SK-N-SH (cell line): ENCODE measurements at regions not wholly inside any gene's neighbourhood (a gene's known extent, or its start where the extent isn't known, plus 50 kb on each side); places are given as distances from the start of the nearest gene placed in this dataset.

Experiments used
- CTCF ChIA-PET: fragments of 300-600, 350-600 bp; formaldehyde crosslinking; extraction: SDS; loops from one replicate; lab custom pipeline; 2021; lab: Yijun Ruan, JAX
- POLR2A ChIA-PET: fragments of 350-600 bp; sonication (Branson Sonifier 250); formaldehyde crosslinking; extraction: SDS; loops from one replicate; lab custom pipeline; 2020; ENCODE audit warnings: antibody characterized with exemption, inconsistent platforms; lab: Yijun Ruan, JAX
- DNase-seq: peaks from one replicate; pipeline ENCODE4 v3.0.0; 2012
- H2AFZ ChIP-seq: fragments of 200-600 bp; sonication (generic); 2 replicates; pipeline ENCODE4 v1.8.1; 2016; ENCODE audit warnings: antibody characterized with exemption, mild to moderate bottlenecking, low read depth
- H3F3A ChIP-seq: fragments of 200-600 bp; sonication (generic); replicated peaks from 2 replicates; pipeline ENCODE3; 2016; ENCODE audit warnings: antibody characterized with exemption, mild to moderate bottlenecking; ENCODE audit not compliant: insufficient read depth
- H3K27ac ChIP-seq, 2 experiments: fragments of 200-500 bp in 1 of 2; fragments of 200-600 bp in 1 of 2; sonication (Bioruptor generic) in 1 of 2; sonication (generic), shearing (Covaris generic) in 1 of 2; 2 replicates each; pipeline versions ENCODE4 v1.5.1 to v1.6.1; 2014 to 2016; ENCODE audit warnings: low read depth in 2 of 2, inconsistent platforms in 1 of 2, low read length in 1 of 2, mild to moderate bottlenecking in 1 of 2, mixed read lengths in 1 of 2
- H3K27me3 ChIP-seq: fragments of 200-600 bp; sonication (generic), shearing (Covaris generic); 2 replicates; pipeline ENCODE4 v1.6.1; 2016; ENCODE audit warnings: mixed run types; ENCODE audit not compliant: insufficient read depth
- H3K36me3 ChIP-seq, 2 experiments: fragments of 200-500 bp in 1 of 2; fragments of 200-600 bp in 1 of 2; sonication (Bioruptor generic) in 1 of 2; sonication (generic) in 1 of 2; replicated peaks in 1 of 2; 2 replicates each; pipeline versions ENCODE3 to v1.5.1; 2014 to 2016; ENCODE audit warnings: low read length in 1 of 2, mild to moderate bottlenecking in 1 of 2; ENCODE audit not compliant: insufficient read depth in 2 of 2, control insufficient read depth in 1 of 2
- H3K4me1 ChIP-seq, 2 experiments: fragments of 200-500 bp in 1 of 2; fragments of 200-600 bp in 1 of 2; sonication (Bioruptor generic) in 1 of 2; sonication (generic), shearing (Covaris generic) in 1 of 2; 2 replicates each; pipeline versions ENCODE4 v1.5.1 to v1.6.1; 2014 to 2016; ENCODE audit warnings: low read depth in 1 of 2, low read length in 1 of 2, mixed run types in 1 of 2; ENCODE audit not compliant: insufficient read depth in 2 of 2, control insufficient read depth in 1 of 2
- H3K4me2 ChIP-seq: fragments of 200-600 bp; sonication (generic), shearing (Covaris generic); 2 replicates; pipeline ENCODE4 v1.6.1; 2017; ENCODE audit warnings: mixed run types
- H3K4me3 ChIP-seq, 2 experiments: fragments of 200-500 bp in 1 of 2; fragments of 200-600 bp in 1 of 2; sonication (Bioruptor generic) in 1 of 2; sonication (generic), shearing (Covaris generic) in 1 of 2; 2 replicates each; pipeline versions ENCODE4 v1.5.1 to v1.8.1; 2014 to 2016; ENCODE audit warnings: low read depth in 2 of 2, inconsistent platforms in 1 of 2, low read length in 1 of 2, mild to moderate bottlenecking in 1 of 2, mixed read lengths in 1 of 2, moderate library complexity in 1 of 2
- H3K79me2 ChIP-seq: fragments of 200-600 bp; sonication (generic); 2 replicates; pipeline ENCODE4 v1.8.1; 2017; ENCODE audit warnings: mild to moderate bottlenecking; ENCODE audit not compliant: insufficient read depth
- H3K9ac ChIP-seq: fragments of 200-600 bp; sonication (generic); 2 replicates; pipeline ENCODE4 v1.6.1; 2017; ENCODE audit warnings: mixed run types
- H3K9me2 ChIP-seq: fragments of 200-600 bp; sonication (generic); 2 replicates; pipeline ENCODE4 v1.6.1; 2017; ENCODE audit warnings: mixed run types
- H3K9me3 ChIP-seq: fragments of 200-600 bp; sonication (generic); 2 replicates; pipeline ENCODE4 v1.6.1; 2017; ENCODE audit warnings: mixed run types, mild to moderate bottlenecking, moderate library complexity
- H4K20me1 ChIP-seq: fragments of 200-600 bp; sonication (generic); 2 replicates; pipeline ENCODE4 v1.6.1; 2017; ENCODE audit warnings: mild to moderate bottlenecking, mixed run types; ENCODE audit not compliant: insufficient read depth
- CTCF ChIP-seq: fragments of 200-600 bp; sonication (generic); IDR thresholded peaks from 2 replicates; pipeline ENCODE4 v1.6.1; 2017; ENCODE audit warnings: antibody characterized with exemption, mild to moderate bottlenecking, moderate library complexity
- EZH2phosphoT487 ChIP-seq: fragments of 200-600 bp; sonication (generic); IDR thresholded peaks from 2 replicates; pipeline ENCODE4 v1.6.1; 2017; ENCODE audit warnings: low read depth, mixed run types, mild to moderate bottlenecking, antibody characterized with exemption, moderate library complexity, borderline replicate concordance
- FOXJ3 ChIP-seq: sonication (generic); formaldehyde crosslinking; IDR thresholded peaks from 2 replicates; pipeline ENCODE4 v1.5.1; 2020; ENCODE audit warnings: mild to moderate bottlenecking, missing genetic modification reagents
- FOXM1 ChIP-seq: IDR thresholded peaks from 2 replicates; pipeline ENCODE4 v1.4.0; 2012; ENCODE audit warnings: low read depth, mild to moderate bottlenecking
- GABPA ChIP-seq: IDR thresholded peaks from 2 replicates; pipeline ENCODE4 v1.4.0; 2012; ENCODE audit warnings: low read depth, mild to moderate bottlenecking
- IRF3 ChIP-seq: fragments of 150-350 bp; IDR thresholded peaks from 2 replicates; pipeline ENCODE4 v1.6.1; 2016; ENCODE audit warnings: mild to moderate bottlenecking, low read depth, low read length
- JUND ChIP-seq: IDR thresholded peaks from 2 replicates; pipeline ENCODE4 v1.4.0; 2012
- MEF2A ChIP-seq: IDR thresholded peaks from 2 replicates; pipeline ENCODE4 v1.4.0; 2012; ENCODE audit warnings: low read depth, borderline replicate concordance
- PBX3 ChIP-seq: IDR thresholded peaks from 2 replicates; pipeline ENCODE4; 2012
- POLR2AphosphoS5 ChIP-seq: IDR thresholded peaks from 2 replicates; pipeline ENCODE4 v1.6.1; 2012; ENCODE audit warnings: low read depth, low read length
- RAD21 ChIP-seq: IDR thresholded peaks from 2 replicates; pipeline ENCODE4 v1.6.1; 2012; ENCODE audit warnings: mild to moderate bottlenecking, low read length
- RCOR1 ChIP-seq: fragments of 150-350 bp; IDR thresholded peaks from 2 replicates; pipeline ENCODE4 v1.6.1; 2017; ENCODE audit warnings: antibody characterized with exemption, low read length
- REST ChIP-seq: IDR thresholded peaks from 2 replicates; pipeline ENCODE4 v1.6.1; 2012; ENCODE audit warnings: mild to moderate bottlenecking, low read depth, low read length, moderate library complexity
- RFX5 ChIP-seq: IDR thresholded peaks from 2 replicates; pipeline ENCODE4 v1.6.1; 2012; ENCODE audit warnings: mild to moderate bottlenecking, improper control_type of control experiment, low read length
- SMC3 ChIP-seq: IDR thresholded peaks from 2 replicates; pipeline ENCODE4 v1.6.1; 2012; ENCODE audit warnings: low read depth, low read length, improper control_type of control experiment
- TAF1 ChIP-seq: IDR thresholded peaks from 2 replicates; pipeline ENCODE4 v1.6.1; 2012; ENCODE audit warnings: low read depth, mild to moderate bottlenecking, low read length, moderate library complexity, borderline replicate concordance
- YY1 ChIP-seq: IDR thresholded peaks from 2 replicates; pipeline ENCODE4 v1.4.0; 2012; ENCODE audit warnings: low read depth, mild to moderate bottlenecking
- WGBS: methylation state at CpG from one replicate; pipeline ENCODE4 v1.1.6; 2017; ENCODE audit warnings: low lambda C conversion rate; 5-methylcytosine and 5-hydroxymethylcytosine counted together

GRCh38 chr3:18758047-18758704 lies 333.0 kb upstream of the SATB1 start:
- CTCF ChIA-PET = interaction anchor here (0.5 to 2.7 kb wide), 24 partner anchors 9 to 1335 kb away, joined by 3 to 26 read pairs (median 4); no protein-coding TSS in a partner anchor
- H3K27ac ChIP-seq = no peak overlapping the region
- H3K9me3 ChIP-seq = no peaks in the 10 kb centered on the region
- no peak overlapping the region for H3K4me2 ChIP-seq
- H4K20me1 ChIP-seq = no peaks in the 10 kb centered on the region
- H3K9ac ChIP-seq = no peak overlapping the region
- peak; percentile 27 for DNase-seq
- TF ChIP-seq GABPA (no peak), RAD21 (peak; percentile 86), JUND (no peak), REST (no peak), RCOR1 (no peak), PBX3 (no peak), POLR2AphosphoS5 (no peak), YY1 (no peak), TAF1 (no peak), RFX5 (no peak), IRF3 (no peak), SMC3 (peak; percentile 62), CTCF (peak; percentile 65), EZH2phosphoT487 (no peak), MEF2A (no peak), FOXJ3 (CRISPR knock-in tag) (no peak), FOXM1 (no peak)
- TF ChIP-seq, all 33 proteins: peak for 3
- Histone ChIP-seq H3F3A (no peaks in the 10 kb centered on the region), H3K27me3 (no peaks in the 10 kb centered on the region), H3K36me3 (no peaks in the 10 kb centered on the region), H3K4me3 (no peak overlapping the region; a peak in 1 of 4 replicates), H3K79me2 (no peaks in the 10 kb centered on the region), H2AFZ (no peak overlapping the region), H3K4me1 (no peaks in the 10 kb centered on the region; a peak in 1 of 4 replicates), H3K9me2 (no peaks in the 10 kb centered on the region)
- POLR2A ChIA-PET = no interaction called here
- WGBS = 52% methylated on average over 4 of the region's 4 CpGs
